IMR-90 (cell line): ENCODE measurements at regions not wholly inside any gene's neighbourhood (a gene's known extent, or its start where the extent isn't known, plus 50 kb on each side); places are given as distances from the start of the nearest gene placed in this dataset.

ENCODE experiments used
- BHLHE40 ChIP-seq: fragments of 150-350 bp; IDR thresholded peaks from 2 replicates; pipeline ENCODE4 v1.6.1; 2016; ENCODE audit warnings: mild to moderate bottlenecking, low read depth, low read length
- CEBPB ChIP-seq: IDR thresholded peaks from 2 replicates; pipeline ENCODE4 v1.6.1; 2012; ENCODE audit warnings: low read depth, low read length, improper control_type of control experiment
- CTCF ChIP-seq: conservative IDR thresholded peaks from 2 replicates; pipeline ENCODE4 v1.5.1; 2012; ENCODE audit warnings: mild to moderate bottlenecking, low read depth, low read length, improper control_type of control experiment
- MXI1 ChIP-seq: IDR thresholded peaks from 2 replicates; pipeline ENCODE4 v1.6.1; 2012; ENCODE audit warnings: low read depth, mild to moderate bottlenecking, low read length, moderate library complexity, borderline replicate concordance
- POLR2A ChIP-seq: IDR thresholded peaks from 2 replicates; pipeline ENCODE4 v1.6.1; 2012; ENCODE audit warnings: mild to moderate bottlenecking, low read depth, low read length
- RCOR1 ChIP-seq: IDR thresholded peaks from 2 replicates; pipeline ENCODE4 v1.6.1; 2012; ENCODE audit warnings: mild to moderate bottlenecking, low read length, improper control_type of control experiment; ENCODE audit not compliant: insufficient replicate concordance
- RFX5 ChIP-seq: IDR thresholded peaks from 2 replicates; pipeline ENCODE4 v1.8.0; 2012; ENCODE audit warnings: low read depth, mild to moderate bottlenecking, low read length, moderate library complexity
- SMC3 ChIP-seq: fragments of 150-350 bp; IDR thresholded peaks from 2 replicates; pipeline ENCODE4 v1.6.1; 2016; ENCODE audit warnings: low read depth, mild to moderate bottlenecking, antibody characterized with exemption, low read length, moderate library complexity
- TF ChIP-seq, protein P1 (sequence below): fragments of 150-350 bp; IDR thresholded peaks from 2 replicates; pipeline ENCODE4 v1.6.1; 2017; ENCODE audit warnings: mild to moderate bottlenecking, antibody characterized with exemption, low read length, low read depth

DNA sequence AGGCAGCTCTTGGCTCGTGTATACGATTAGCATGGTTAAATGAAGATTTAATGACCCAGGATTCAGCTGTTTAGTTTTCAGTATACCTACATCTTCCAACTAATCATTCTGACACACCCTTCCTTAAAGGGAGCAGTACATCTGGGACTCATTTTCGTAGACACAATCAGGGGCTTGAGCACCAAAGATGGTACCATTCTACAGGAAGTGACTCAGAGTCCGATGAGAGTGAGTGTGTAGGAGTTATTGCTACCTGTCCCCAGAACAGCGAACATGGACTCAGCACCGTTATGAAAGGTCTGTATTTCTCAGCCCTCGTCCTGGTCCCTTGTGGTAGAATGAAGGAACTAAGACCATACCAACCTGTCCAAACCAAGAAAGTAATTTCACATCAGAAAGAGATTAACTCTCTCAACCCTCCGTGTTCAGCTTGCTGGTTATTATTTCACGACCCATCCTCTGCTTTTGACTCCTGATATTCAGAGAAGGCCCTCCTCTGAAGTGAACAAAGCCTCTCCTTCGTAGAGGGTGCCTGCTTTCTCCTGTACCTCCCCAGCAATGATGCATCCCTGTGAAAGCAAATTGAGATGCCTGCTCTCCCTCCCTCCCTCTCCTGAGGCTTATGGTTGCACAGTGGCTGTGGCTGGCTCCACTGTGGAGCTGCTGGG is 214.8 kb downstream of the MTX2 start:
- TF ChIP-seq, protein P1, sequence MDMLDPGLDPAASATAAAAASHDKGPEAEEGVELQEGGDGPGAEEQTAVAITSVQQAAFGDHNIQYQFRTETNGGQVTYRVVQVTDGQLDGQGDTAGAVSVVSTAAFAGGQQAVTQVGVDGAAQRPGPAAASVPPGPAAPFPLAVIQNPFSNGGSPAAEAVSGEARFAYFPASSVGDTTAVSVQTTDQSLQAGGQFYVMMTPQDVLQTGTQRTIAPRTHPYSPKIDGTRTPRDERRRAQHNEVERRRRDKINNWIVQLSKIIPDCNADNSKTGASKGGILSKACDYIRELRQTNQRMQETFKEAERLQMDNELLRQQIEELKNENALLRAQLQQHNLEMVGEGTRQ: no peak
- TF ChIP-seq SMC3 (no peak), RCOR1 (no peak), POLR2A (no peak), CTCF (no peak), RFX5 (no peak), CEBPB (no peak), MXI1 (no peak), BHLHE40 (no peak)
